Ectodermal cell (in vitro differentiated cells): ENCODE measurements at regions not wholly inside any gene's neighbourhood (a gene's known extent, or its start where the extent isn't known, plus 50 kb on each side); places are given as distances from the start of the nearest gene placed in this dataset.

Experiments
- H3K27ac ChIP-seq: 2 replicates; pipeline ENCODE4 v1.7.0; 2013; ENCODE audit warnings: mild to moderate bottlenecking, low read depth, low read length; ENCODE audit not compliant: insufficient read depth, poor library complexity, severe bottlenecking
- H3K27me3 ChIP-seq: 2 replicates; pipeline ENCODE4 v1.7.0; 2013; ENCODE audit warnings: mild to moderate bottlenecking, low read length; ENCODE audit not compliant: insufficient read depth, control insufficient read depth, poor library complexity, severe bottlenecking
- H3K36me3 ChIP-seq: one replicate; pipeline ENCODE4 v1.7.0; 2013; ENCODE audit warnings: low read length; ENCODE audit not compliant: control insufficient read depth, insufficient read depth
- H3K4me1 ChIP-seq: one replicate; pipeline ENCODE4 v1.7.0; 2013; ENCODE audit warnings: low read length; ENCODE audit not compliant: control insufficient read depth, insufficient read depth
- H3K4me3 ChIP-seq: 2 replicates; pipeline ENCODE4 v1.7.0; 2013; ENCODE audit warnings: low read depth, low read length, control low read depth; ENCODE audit not compliant: insufficient read depth
- H3K9me3 ChIP-seq: 2 replicates; pipeline ENCODE4 v1.7.0; 2013; ENCODE audit warnings: mild to moderate bottlenecking, low read length, moderate library complexity; ENCODE audit not compliant: control insufficient read depth
- WGBS, 2 experiments: methylation state at CpG; one replicate each; pipeline ENCODE4 v1.1.7; 2013; ENCODE audit warnings: missing lambda C conversion rate in 2 of 2; 5-methylcytosine and 5-hydroxymethylcytosine counted together

DNA sequence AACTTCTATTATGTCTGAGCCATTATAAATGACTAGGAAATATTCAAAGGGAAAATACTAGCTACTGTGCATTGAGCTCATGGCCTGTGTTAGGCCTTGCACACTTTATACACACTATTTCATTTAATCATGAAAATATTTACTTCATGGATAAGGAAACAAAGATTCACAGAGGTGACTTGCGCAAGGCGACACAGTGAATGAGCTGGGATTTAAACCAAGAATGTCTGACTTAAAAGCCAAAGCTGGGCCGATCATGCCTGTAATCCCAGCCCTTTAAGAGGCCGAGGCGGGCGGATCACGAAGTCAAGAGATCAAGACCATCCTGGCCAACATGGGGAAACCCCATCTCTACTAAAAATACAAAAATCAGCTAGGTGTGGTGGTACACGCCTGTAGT lies 231.5 kb downstream of the MIAT start:
- H3K4me3 ChIP-seq = no peak overlapping the region
- no peaks in the 10 kb centered on the region for H3K27me3 ChIP-seq
- 96 to 98% methylated on average over 8 of the region's 8 CpGs for WGBS, 2 experiments
- H3K36me3 ChIP-seq = no peaks in the 10 kb centered on the region
- H3K4me1 ChIP-seq = no peaks in the 10 kb centered on the region
- no peak overlapping the region for H3K27ac ChIP-seq
- no peaks in the 10 kb centered on the region for H3K9me3 ChIP-seq

GRCh38 chr22:26889802-26890201 lies 232.4 kb downstream of the MIAT start:
- H3K36me3 ChIP-seq = no peaks in the 10 kb centered on the region
- no peaks in the 10 kb centered on the region for H3K9me3 ChIP-seq
- 91 to 92% methylated on average over 7 of the region's 7 CpGs for WGBS, 2 experiments
- no peaks in the 10 kb centered on the region for H3K4me1 ChIP-seq
- H3K27ac ChIP-seq = no peak overlapping the region
- H3K4me3 ChIP-seq = no peak overlapping the region
- H3K27me3 ChIP-seq = no peaks in the 10 kb centered on the region

DNA sequence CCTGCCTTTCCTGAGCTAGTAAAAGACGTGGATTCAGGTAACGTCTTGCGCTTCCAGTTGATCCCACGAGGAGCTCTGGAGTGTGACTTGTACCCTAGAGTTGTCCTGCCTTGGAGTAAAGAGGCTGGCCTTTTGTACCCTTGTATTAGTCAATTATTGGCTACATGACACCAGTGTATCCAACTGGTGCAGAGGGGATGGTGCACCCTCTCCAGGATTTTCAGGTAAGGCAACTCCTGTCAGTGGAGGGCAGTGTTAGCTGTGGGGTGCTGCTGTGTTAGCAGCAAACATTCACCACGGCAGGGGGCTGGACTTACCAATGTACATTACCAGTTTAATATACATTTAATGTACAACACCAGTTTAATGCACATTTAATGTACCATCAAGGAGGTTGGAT lies 233.5 kb downstream of the MIAT start:
- no peaks in the 10 kb centered on the region for H3K4me1 ChIP-seq
- WGBS, 2 experiments = 68 to 72% methylated on average over 5 of the region's 5 CpGs
- H3K27me3 ChIP-seq = no peaks in the 10 kb centered on the region
- H3K27ac ChIP-seq = no peak overlapping the region
- no peaks in the 10 kb centered on the region for H3K36me3 ChIP-seq
- H3K9me3 ChIP-seq = no peaks in the 10 kb centered on the region
- H3K4me3 ChIP-seq = no peak overlapping the region

GRCh38 chr22:26891429-26891828 lies 234.0 kb downstream of the MIAT start:
- Histone ChIP-seq H3K36me3 (no peaks in the 10 kb centered on the region), H3K27me3 (no peaks in the 10 kb centered on the region), H3K4me1 (no peaks in the 10 kb centered on the region), H3K4me3 (no peak overlapping the region), H3K9me3 (no peaks in the 10 kb centered on the region), H3K27ac (no peak overlapping the region)
- WGBS, 2 experiments = 93 to 96% methylated on average over 3 of the region's 3 CpGs

DNA sequence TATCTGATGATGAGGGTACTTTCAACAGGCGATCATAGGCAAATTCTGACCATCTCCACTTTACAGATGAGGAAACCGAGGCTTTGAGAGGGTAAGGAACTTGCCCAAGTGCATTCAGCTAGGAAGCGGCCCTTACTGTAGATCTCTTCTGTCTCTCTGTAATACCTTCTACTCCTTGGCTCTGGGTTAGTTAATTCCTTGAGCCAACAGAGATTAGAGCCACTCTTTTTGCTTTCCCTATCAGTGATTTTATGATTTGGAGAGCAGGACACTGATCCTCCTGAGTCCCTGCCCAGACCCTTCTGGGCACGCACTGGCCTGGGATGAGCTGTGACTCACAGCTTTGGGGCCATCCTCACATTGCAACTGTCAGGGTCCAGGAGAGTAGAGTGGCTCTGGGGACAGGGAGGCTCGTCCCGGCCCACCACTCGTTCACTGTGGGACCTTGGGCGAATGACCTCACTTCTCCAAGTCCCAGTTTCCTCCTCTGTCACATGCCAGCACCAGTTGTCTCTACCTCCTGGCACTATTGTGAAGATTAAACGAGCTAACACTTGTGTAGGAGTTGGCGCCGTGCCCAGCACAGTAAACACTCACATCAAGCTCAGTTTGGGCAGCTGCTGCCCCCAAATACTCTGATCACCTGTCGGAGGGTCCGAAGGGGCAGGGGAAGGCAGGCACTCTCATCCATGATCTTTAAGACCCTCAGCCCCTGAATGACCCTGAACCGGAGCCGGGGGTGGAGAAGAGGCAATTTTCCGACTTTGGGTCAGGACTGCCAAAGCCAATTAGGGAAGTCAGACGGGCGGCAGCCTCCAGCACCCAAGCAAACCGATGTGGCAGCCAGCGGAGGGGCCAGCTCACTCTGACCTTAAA lies 235.0 kb downstream of the MIAT start:
- no peaks in the 10 kb centered on the region for H3K27me3 ChIP-seq
- H3K4me1 ChIP-seq = no peaks in the 10 kb centered on the region
- no peaks in the 10 kb centered on the region for H3K9me3 ChIP-seq
- no peak overlapping the region for H3K4me3 ChIP-seq
- no peaks in the 10 kb centered on the region for H3K36me3 ChIP-seq
- H3K27ac ChIP-seq = no peak overlapping the region
- WGBS, 2 experiments = 91 to 93% methylated on average over 20 of the region's 20 CpGs

- no peaks in the 10 kb centered on the region for H3K9me3 ChIP-seq
- WGBS, 2 experiments = 57 to 62% methylated on average over 18 of the region's 18 CpGs
- no peaks in the 10 kb centered on the region for H3K36me3 ChIP-seq
- no peak overlapping the region for H3K27ac ChIP-seq
- no peak overlapping the region for H3K4me3 ChIP-seq
- H3K27me3 ChIP-seq = no peaks in the 10 kb centered on the region
- no peaks in the 10 kb centered on the region for H3K4me1 ChIP-seq
Measured at GRCh38 chr22:26893173-26894110, 236.1 kb downstream of the MIAT start.

DNA sequence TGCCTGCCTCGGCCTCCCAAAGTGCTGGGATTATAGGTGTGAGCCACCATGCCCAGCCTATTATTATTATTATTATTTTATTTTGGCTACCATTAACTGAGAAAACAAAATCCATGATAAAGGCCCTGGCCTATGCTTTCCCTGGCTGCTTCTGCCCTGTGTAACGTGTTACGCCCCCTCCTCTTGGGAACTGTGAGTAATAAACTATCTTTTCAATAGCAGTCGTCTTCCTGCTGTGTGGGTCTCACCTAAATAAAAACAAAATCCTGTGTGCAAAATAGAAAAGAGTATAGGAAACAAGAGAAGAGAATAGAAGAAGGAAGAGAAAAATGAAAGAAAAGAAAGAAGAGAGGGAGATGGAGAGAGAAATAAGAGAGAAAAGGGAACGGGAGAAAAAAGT lies 237.0 kb downstream of the MIAT start:
- no peaks in the 10 kb centered on the region for H3K36me3 ChIP-seq
- no peaks in the 10 kb centered on the region for H3K27me3 ChIP-seq
- WGBS, 2 experiments = 88 to 90% methylated on average over 3 to 5 of the region's 5 CpGs
- no peak overlapping the region for H3K4me3 ChIP-seq
- H3K9me3 ChIP-seq = no peaks in the 10 kb centered on the region
- H3K27ac ChIP-seq = no peak overlapping the region
- no peaks in the 10 kb centered on the region for H3K4me1 ChIP-seq

GRCh38 chr22:26894766-26895485 lies 237.5 kb downstream of the MIAT start:
- H3K4me1 ChIP-seq = no peaks in the 10 kb centered on the region
- no peaks in the 10 kb centered on the region for H3K9me3 ChIP-seq
- H3K36me3 ChIP-seq = no peaks in the 10 kb centered on the region
- H3K27ac ChIP-seq = no peak overlapping the region
- no peak overlapping the region for H3K4me3 ChIP-seq
- no peaks in the 10 kb centered on the region for H3K27me3 ChIP-seq
- 77 to 86% methylated on average over 5 of the region's 5 CpGs for WGBS, 2 experiments

- Histone ChIP-seq H3K9me3 (no peaks in the 10 kb centered on the region), H3K27me3 (no peaks in the 10 kb centered on the region), H3K4me3 (no peak overlapping the region), H3K27ac (no peak overlapping the region), H3K4me1 (peaks cover 6% of the 10 kb centered on the region), H3K36me3 (no peaks in the 10 kb centered on the region)
- WGBS, 2 experiments = 82 to 88% methylated on average over 1 of the region's 1 CpG
Measured at GRCh38 chr22:26897384-26897783, 240.0 kb downstream of the MIAT start.
